Neural cell (in vitro differentiated cells): ENCODE measurements at regions not wholly inside any gene's neighbourhood (a gene's known extent, or its start where the extent isn't known, plus 50 kb on each side); places are given as distances from the start of the nearest gene placed in this dataset.

ENCODE experiments used
- H2AFZ ChIP-seq: fragments of 200-600, 300-800 bp; sonication (generic), shearing (Covaris generic); 2 replicates; pipeline ENCODE4 v1.6.0; 2014; ENCODE audit warnings: low read depth, mild to moderate bottlenecking, antibody characterized with exemption, low read length, moderate library complexity
- H3F3A ChIP-seq: fragments of 200-600 bp; shearing (Covaris generic); 2 replicates; pipeline ENCODE4 v1.6.1; 2016; ENCODE audit warnings: mild to moderate bottlenecking, moderate library complexity, mixed read lengths, antibody characterized with exemption, low read length; ENCODE audit not compliant: insufficient read depth, poor library complexity, severe bottlenecking
- H3K27ac ChIP-seq: fragments of 200-600, 300-800 bp; sonication (generic), shearing (Covaris generic); 2 replicates; pipeline ENCODE4 v1.5.1; 2014; ENCODE audit warnings: mild to moderate bottlenecking, low read length, moderate library complexity
- H3K27me3 ChIP-seq: fragments of 300-800, 200-600 bp; sonication (generic), shearing (Covaris generic); 2 replicates; pipeline ENCODE4 v1.6.0; 2014; ENCODE audit warnings: mild to moderate bottlenecking, low read depth, low read length, moderate library complexity; ENCODE audit not compliant: insufficient read depth
- H3K36me3 ChIP-seq: fragments of 300-800, 200-600 bp; sonication (generic), shearing (Covaris generic); 2 replicates; pipeline ENCODE4 v1.5.1; 2014; ENCODE audit warnings: mild to moderate bottlenecking, antibody characterized with exemption, low read length, moderate library complexity; ENCODE audit not compliant: insufficient read depth
- H3K4me2 ChIP-seq: fragments of 300-800, 200-600 bp; sonication (generic), shearing (Covaris generic); 2 replicates; pipeline ENCODE4 v1.6.0; 2014; ENCODE audit warnings: mild to moderate bottlenecking, low read length
- H3K4me3 ChIP-seq: fragments of 300-800, 200-600 bp; sonication (generic), shearing (Covaris generic); 2 replicates; pipeline ENCODE4 v1.5.1; 2014; ENCODE audit warnings: mild to moderate bottlenecking, low read length, moderate library complexity
- H3K79me2 ChIP-seq: fragments of 200-600 bp; shearing (Covaris generic); replicated peaks from 2 replicates; pipeline ENCODE4 v1.6.0; 2014; ENCODE audit warnings: mild to moderate bottlenecking, low read length, moderate library complexity; ENCODE audit not compliant: insufficient read depth
- H3K9ac ChIP-seq: fragments of 300-800, 200-600 bp; sonication (generic), shearing (Covaris generic); 2 replicates; pipeline ENCODE4 v1.6.1; 2016; ENCODE audit warnings: mild to moderate bottlenecking, low read length, mixed read lengths
- H3K9me2 ChIP-seq: fragments of 200-600 bp; shearing (Covaris generic); 2 replicates; pipeline ENCODE4 v1.6.1; 2016; ENCODE audit warnings: mild to moderate bottlenecking, low read length, mixed read lengths; ENCODE audit not compliant: insufficient read depth
- H3K9me3 ChIP-seq: fragments of 200-600, 300-800 bp; sonication (generic), shearing (Covaris generic); 2 replicates; pipeline ENCODE4 v1.6.1; 2016; ENCODE audit warnings: mild to moderate bottlenecking, mixed run types, low read length, moderate library complexity, mixed read lengths
- H4K20me1 ChIP-seq: fragments of 200-600 bp; shearing (Covaris generic); 2 replicates; pipeline ENCODE4 v1.6.1; 2016; ENCODE audit warnings: mild to moderate bottlenecking, mixed run types; ENCODE audit not compliant: insufficient read depth
- EP300 ChIP-seq: fragments of 450-650 bp; conservative IDR thresholded peaks from 2 replicates; pipeline ENCODE4 v1.6.1; 2014; ENCODE audit warnings: antibody characterized with exemption, mild to moderate bottlenecking, moderate library complexity; ENCODE audit not compliant: poor library complexity, severe bottlenecking
- EZH2 ChIP-seq: fragments of 200-600, 300-800 bp; shearing (Covaris generic), sonication (generic); IDR thresholded peaks from 2 replicates; pipeline ENCODE4 v1.6.1; 2014; ENCODE audit warnings: antibody characterized with exemption, low read length, borderline replicate concordance, mild to moderate bottlenecking; ENCODE audit not compliant: insufficient read depth, poor library complexity, severe bottlenecking
- MXI1 ChIP-seq: fragments of 450-650 bp; conservative IDR thresholded peaks from 2 replicates; pipeline ENCODE4 v1.6.1; 2014; ENCODE audit warnings: antibody characterized with exemption, mild to moderate bottlenecking; ENCODE audit not compliant: poor library complexity, severe bottlenecking
- POLR2AphosphoS5 ChIP-seq: IDR thresholded peaks from 2 replicates; pipeline ENCODE4 v1.6.1; 2012
- RAD21 ChIP-seq: fragments of 450-650 bp; conservative IDR thresholded peaks from 2 replicates; pipeline ENCODE4 v1.6.1; 2014; ENCODE audit warnings: antibody characterized with exemption, mild to moderate bottlenecking, moderate library complexity
- SMC3 ChIP-seq: fragments of 450-650 bp; conservative IDR thresholded peaks from 2 replicates; pipeline ENCODE4 v1.6.1; 2014; ENCODE audit warnings: antibody characterized with exemption, mild to moderate bottlenecking, moderate library complexity; ENCODE audit not compliant: poor library complexity
- TAF1 ChIP-seq: IDR thresholded peaks from 2 replicates; pipeline ENCODE4 v1.6.1; 2012; ENCODE audit warnings: low read depth
- TF ChIP-seq, protein P1 (sequence below): IDR thresholded peaks from 2 replicates; pipeline ENCODE4 v1.6.1; 2012; ENCODE audit warnings: borderline replicate concordance
- TF ChIP-seq, protein P2 (sequence below): fragments of 450-650 bp; IDR thresholded peaks from 2 replicates; pipeline ENCODE4 v1.5.1; 2014; ENCODE audit warnings: antibody characterized with exemption, mild to moderate bottlenecking, moderate library complexity; ENCODE audit not compliant: poor library complexity, severe bottlenecking

DNA sequence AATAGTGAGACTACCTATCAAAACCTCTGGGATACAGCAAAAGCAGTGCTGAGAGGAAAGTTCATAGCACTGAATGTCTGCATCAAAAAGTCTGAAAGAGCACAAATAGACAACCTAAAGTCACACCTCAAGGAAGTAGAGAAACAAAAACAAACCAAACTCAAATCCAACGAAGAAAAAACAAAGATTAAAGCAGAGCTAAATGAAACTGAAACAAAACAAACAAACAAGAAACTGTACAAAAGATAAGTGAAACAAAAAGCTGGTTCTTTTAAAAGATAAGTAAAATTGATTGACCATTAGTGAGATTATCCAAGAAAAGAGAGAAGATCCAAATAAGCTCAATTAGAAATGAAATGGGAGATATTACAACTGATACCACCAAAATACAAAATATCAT is 378.3 kb upstream of the NDST4 start:
- Histone ChIP-seq H3K27me3 (no peaks in the 10 kb centered on the region), H3K9ac (no peak overlapping the region), H3K4me3 (no peak overlapping the region), H3K27ac (no peak overlapping the region), H2AFZ (no peak overlapping the region), H3K4me2 (no peak overlapping the region), H3K79me2 (no peaks in the 10 kb centered on the region), H3F3A (no peaks in the 10 kb centered on the region), H3K36me3 (no peaks in the 10 kb centered on the region), H4K20me1 (no peaks in the 10 kb centered on the region), H3K9me2 (no peaks in the 10 kb centered on the region), H3K9me3 (no peaks in the 10 kb centered on the region)
- TF ChIP-seq SMC3 = no peak
- TF ChIP-seq, protein P1, sequence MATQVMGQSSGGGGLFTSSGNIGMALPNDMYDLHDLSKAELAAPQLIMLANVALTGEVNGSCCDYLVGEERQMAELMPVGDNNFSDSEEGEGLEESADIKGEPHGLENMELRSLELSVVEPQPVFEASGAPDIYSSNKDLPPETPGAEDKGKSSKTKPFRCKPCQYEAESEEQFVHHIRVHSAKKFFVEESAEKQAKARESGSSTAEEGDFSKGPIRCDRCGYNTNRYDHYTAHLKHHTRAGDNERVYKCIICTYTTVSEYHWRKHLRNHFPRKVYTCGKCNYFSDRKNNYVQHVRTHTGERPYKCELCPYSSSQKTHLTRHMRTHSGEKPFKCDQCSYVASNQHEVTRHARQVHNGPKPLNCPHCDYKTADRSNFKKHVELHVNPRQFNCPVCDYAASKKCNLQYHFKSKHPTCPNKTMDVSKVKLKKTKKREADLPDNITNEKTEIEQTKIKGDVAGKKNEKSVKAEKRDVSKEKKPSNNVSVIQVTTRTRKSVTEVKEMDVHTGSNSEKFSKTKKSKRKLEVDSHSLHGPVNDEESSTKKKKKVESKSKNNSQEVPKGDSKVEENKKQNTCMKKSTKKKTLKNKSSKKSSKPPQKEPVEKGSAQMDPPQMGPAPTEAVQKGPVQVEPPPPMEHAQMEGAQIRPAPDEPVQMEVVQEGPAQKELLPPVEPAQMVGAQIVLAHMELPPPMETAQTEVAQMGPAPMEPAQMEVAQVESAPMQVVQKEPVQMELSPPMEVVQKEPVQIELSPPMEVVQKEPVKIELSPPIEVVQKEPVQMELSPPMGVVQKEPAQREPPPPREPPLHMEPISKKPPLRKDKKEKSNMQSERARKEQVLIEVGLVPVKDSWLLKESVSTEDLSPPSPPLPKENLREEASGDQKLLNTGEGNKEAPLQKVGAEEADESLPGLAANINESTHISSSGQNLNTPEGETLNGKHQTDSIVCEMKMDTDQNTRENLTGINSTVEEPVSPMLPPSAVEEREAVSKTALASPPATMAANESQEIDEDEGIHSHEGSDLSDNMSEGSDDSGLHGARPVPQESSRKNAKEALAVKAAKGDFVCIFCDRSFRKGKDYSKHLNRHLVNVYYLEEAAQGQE = no peak
- TF ChIP-seq EP300 = no peak
- TF ChIP-seq, protein P2, sequence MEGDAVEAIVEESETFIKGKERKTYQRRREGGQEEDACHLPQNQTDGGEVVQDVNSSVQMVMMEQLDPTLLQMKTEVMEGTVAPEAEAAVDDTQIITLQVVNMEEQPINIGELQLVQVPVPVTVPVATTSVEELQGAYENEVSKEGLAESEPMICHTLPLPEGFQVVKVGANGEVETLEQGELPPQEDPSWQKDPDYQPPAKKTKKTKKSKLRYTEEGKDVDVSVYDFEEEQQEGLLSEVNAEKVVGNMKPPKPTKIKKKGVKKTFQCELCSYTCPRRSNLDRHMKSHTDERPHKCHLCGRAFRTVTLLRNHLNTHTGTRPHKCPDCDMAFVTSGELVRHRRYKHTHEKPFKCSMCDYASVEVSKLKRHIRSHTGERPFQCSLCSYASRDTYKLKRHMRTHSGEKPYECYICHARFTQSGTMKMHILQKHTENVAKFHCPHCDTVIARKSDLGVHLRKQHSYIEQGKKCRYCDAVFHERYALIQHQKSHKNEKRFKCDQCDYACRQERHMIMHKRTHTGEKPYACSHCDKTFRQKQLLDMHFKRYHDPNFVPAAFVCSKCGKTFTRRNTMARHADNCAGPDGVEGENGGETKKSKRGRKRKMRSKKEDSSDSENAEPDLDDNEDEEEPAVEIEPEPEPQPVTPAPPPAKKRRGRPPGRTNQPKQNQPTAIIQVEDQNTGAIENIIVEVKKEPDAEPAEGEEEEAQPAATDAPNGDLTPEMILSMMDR = no peak
- TF ChIP-seq TAF1 = no peak
- no peak for TF ChIP-seq MXI1

DNA sequence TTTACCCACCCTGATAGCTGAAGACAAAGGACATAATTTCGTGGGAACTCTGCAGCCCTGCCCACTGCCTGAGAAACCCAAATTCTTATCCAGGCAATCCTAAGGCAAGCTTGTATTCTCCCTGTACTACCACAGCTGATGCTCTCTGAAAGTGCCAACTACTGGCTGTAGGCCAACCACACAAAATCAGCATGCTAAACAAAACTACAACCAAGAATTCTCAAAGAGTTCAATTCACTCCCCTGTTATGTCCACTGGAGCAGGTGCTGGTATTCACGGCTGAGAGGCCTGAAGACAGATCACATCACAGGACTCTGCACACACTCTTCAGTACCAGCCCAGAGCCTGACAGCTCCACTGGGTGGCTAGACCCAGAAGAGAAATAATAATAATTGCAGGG is 375.9 kb upstream of the NDST4 start:
- TF ChIP-seq MXI1 (no peak), EP300 (no peak), SMC3 (no peak), POLR2AphosphoS5 (no peak), RAD21 (no peak), TAF1 (no peak), EZH2 (no peak)
- TF ChIP-seq, protein P1 = no peak
- TF ChIP-seq, protein P2 = no peak
- Histone ChIP-seq H3K27ac (no peak overlapping the region), H3K4me3 (no peak overlapping the region), H2AFZ (no peak overlapping the region), H3K79me2 (no peaks in the 10 kb centered on the region), H3K9me2 (no peaks in the 10 kb centered on the region), H3K9me3 (no peaks in the 10 kb centered on the region), H4K20me1 (no peaks in the 10 kb centered on the region), H3F3A (no peaks in the 10 kb centered on the region), H3K4me2 (no peak overlapping the region), H3K27me3 (no peaks in the 10 kb centered on the region), H3K36me3 (no peaks in the 10 kb centered on the region), H3K9ac (no peak overlapping the region)
